ENCODE measurements at regions not wholly inside any gene's neighbourhood (a gene's known extent, or its start where the extent isn't known, plus 50 kb on each side); places are given as distances from the start of the nearest gene placed in this dataset.
A peak's percentile ranks its signal among the peaks of the same experiment; 100 is the strongest.

DNA sequence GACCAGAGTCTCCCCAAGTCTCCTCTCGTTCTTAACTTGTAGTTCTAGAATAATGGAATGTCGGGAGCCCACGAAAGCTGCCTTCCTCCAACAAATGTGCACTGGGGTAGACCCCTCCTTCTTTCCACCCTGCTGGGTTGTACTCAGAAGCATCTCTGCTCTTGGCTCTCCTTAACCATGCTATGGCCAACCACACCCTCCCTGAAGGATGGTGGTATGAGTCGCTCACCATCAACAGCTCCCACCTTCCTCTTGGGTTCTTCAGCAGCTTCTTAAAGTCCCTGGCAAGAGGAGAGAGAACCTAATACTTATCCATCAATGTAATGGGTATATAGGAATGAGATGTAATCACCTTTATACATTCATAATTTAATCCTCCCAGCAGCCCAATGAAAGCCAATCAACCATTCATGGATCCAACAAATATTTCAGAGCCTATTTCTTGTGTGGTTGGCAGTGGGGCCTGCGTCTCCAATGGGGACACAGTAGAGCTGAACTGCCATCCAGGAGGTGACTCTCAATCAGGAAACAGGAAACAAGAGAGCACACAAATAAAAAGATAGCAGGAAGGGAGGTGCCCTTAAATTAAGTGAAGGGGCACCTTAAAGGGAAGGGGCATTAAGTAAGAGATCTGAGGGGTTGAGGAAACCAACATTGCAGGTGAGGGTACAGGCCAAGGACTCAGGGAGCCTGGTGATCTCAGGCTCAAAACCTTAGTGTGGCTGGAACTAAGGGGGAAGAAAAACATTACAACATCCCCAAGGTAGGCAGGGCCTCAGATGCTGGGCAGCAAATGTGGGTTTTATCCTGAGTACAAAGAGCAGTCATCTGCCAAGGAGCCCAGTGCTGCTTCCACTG, 64.4 kb upstream of the ETS2 start:
- DNase-seq (ENCODE audit: low spot score): no peak

GRCh38 chr21:38741950-38742256, 63.8 kb upstream of the ETS2 start:
- no peak for DNase-seq (ENCODE audit: low spot score)

DNA sequence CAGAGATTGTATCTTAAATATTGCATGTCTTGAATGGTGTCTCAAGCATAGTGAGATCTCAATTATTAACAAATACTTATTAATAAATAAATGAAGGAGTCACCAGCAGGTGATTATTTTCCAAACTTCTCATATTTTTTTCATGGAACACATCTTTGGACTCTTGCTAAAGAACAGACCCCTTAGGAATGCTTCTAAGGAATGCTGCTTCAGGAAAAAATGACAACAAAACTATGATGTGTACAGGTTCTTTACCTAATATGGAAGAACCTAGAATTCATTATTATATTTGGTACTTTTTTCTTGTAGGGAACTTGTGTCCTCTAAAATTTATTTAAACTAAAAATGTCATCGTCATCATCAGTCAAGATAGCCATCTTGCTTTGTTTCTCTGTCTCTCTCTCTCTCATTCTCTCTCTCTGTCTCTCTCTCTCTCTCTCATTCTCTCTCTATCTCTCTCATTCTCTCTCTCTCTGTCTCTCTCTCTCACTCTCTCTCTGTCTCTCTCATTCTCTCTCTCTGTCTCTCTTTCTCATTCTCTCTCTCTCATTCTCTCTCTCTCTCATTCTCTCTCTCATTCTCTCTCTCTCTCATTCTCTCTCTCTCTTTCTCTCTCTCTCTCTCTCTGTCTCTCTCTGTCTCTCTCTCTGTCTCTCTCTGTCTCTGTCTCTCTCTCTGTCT, 63.0 kb upstream of the ETS2 start:
- DNase-seq (ENCODE audit: low spot score): no peak

DNA sequence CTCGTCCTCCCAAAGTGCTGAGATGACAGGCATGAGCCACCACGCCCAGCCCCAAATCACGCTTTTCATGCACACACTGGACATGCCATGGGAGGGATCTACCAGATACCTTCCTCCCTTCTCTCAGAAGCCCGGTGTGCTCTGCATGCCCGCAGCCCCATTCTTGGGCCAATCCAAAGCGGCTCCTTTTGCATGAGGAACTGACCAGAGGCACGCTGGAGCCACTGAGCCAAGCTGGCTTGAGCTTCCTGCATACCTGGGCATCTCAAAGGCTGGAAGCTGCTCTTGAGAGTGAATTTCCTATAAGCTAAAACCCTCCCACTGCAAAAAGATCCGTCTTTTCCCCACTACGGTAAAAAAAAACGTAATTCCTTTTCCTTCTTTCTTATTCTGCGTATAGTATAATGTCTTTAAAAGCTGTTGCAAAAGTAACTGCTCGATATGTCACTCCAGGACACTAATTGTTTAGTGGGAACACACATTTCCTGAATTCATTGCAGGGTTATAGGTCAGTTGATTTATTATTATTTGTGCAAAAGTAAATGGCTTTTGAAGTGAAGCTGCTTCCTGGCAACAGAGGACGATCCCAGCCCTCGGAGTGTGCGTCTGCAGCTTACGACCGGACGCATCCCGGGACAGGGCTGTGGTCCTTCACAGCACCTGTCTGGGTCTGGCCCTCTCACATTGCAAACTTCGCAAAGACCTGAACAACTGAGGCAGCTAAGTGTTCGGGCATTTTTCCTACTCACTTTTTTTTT, 61.8 kb upstream of the ETS2 start:
- DNase-seq (ENCODE audit: low spot score): peak; percentile 85

DNA sequence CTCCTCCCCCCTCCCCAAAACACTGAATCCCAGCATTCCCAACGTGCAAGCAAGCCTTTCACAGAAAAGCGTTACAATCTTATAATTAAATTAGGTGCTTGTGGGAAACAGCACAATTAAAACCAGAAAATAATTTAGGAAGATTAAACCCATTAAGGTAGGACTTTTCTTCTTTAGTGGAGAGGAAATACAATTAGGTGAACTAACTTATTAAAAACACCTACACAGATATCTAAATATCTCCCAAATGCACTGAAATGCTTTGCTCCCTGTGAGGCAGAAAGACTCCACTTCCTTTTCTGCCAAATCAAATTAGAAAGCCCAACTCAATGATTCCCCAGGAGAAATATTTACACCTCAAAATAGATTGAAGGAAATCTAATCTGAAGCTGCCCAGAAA, 60.9 kb upstream of the ETS2 start:
- DNase-seq (ENCODE audit: low spot score): no peak

GRCh38 chr21:38747810-38748209, 57.9 kb upstream of the ETS2 start:
- DNase-seq (ENCODE audit: low spot score): no peak

DNA sequence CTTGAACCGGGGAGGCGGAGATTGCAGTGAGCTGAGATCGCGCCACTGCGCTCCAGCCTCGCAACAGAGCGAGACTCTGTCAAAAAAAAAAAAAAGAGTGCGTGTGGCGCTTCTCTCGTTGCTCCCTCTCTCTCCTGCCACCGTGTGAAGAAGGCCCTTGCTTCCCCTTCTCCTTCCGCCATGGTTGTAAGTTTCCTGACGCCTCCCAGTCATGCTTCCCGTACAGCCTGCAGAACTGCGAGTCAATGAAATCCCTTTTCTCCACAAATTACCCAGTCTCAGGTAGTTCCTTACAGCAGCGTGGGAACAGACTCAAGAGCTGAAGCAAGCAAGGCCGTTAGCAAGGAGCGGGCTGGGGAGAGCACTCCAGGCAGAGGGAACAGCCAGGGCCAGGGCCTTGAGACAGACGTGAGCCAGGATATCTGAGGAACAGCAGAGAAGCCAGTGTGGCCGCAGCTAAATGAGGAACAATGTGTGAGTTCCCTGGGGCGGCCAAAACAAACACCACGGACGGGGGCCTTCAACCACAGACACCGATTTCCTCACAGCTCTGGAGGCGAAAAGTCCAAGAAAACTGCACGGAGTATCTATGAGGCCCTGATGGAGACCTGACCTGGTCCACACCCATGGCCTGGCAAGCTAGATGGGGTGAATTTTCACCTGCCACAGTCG, 54.2 kb upstream of the ETS2 start:
- DNase-seq (ENCODE audit: low spot score): no peak

DNA sequence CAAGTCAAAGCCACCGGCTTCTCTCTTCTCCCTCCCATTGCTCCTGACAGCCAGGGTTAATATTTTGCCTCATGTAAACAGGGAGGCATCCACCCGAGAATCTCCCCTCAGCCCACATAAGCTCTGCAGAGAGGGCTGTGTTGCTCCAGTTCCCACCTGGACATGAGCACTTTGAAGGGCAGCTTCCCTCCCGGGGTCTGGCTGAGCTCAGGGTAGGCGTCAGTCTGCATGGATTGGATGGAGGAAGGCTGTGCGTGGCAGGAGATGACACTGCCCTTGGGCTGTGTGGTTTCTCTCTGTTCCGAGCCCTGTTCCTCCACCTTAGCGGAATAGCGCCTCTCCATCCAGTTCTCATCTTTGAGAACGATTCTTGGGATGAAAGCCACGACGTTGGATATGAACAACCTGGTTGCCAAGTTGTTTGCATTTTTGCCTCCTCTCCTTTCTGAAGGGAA, 53.7 kb upstream of the ETS2 start:
- DNase-seq (ENCODE audit: low spot score): no peak

DNA sequence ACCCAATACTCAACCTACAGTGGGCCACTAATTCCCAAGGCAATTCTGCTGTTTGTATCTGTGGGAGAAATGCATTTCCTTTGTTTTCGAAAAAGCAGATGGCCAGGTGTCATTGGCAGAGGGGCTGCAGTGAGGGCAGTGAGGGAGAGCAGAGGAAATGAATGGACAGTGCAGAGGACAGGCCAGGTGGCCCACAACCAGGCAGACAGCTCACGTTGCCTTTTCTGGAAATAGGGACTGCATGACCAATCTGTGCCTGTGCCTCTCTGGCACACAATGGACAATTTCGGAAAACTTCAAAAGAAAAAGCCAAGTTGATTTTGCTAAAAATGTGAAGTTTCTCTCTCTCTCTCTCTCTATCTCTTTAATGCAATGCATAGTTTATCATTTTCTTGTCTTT, 52.6 kb upstream of the ETS2 start:
- DNase-seq (ENCODE audit: low spot score): no peak

GRCh38 chr21:38753557-38753971, 52.2 kb upstream of the ETS2 start:
- no peak for DNase-seq (ENCODE audit: low spot score)

Measured in kidney capillary endothelial cell (primary cell).